GM12878 (cell line): ENCODE measurements at regions not wholly inside any gene's neighbourhood (a gene's known extent, or its start where the extent isn't known, plus 50 kb on each side); places are given as distances from the start of the nearest gene placed in this dataset.

Experiments used
- ATAC-seq: fragments of 200-7000 bp; cut with Tn5 transposase; 3 replicates; pipeline ENCODE4 v1.9.1; 2020; ENCODE audit warnings: mild to moderate bottlenecking, moderate library complexity
- BruUV-seq: library from RNA; stranded (reverse); fragments of 400-500 nt; replicated peaks from 2 replicates; lab custom pipeline; 2021; lab: Mats Ljungman, UMichigan
- CTCF ChIA-PET: fragments of 300-600 bp; sonication (Branson Sonifier 250); formaldehyde crosslinking; extraction: SDS; loops from one replicate; lab custom pipeline; 2021; ENCODE audit warnings: inconsistent platforms; lab: Yijun Ruan, JAX
- POLR2A ChIA-PET: fragments of 350-600 bp; formaldehyde crosslinking; extraction: SDS; loops from one replicate; lab custom pipeline; 2021; ENCODE audit warnings: inconsistent platforms; lab: Charles Lee
- RAD21 ChIA-PET: fragments of 300-600 bp; sonication (Branson Sonifier 250); formaldehyde crosslinking; loops from one replicate; lab custom pipeline; 2023; ENCODE audit warnings: antibody characterized with exemption; ENCODE audit not compliant: unreplicated experiment; lab: Charles Lee
- SMC1A ChIA-PET: fragments of 300-600 bp; sonication (Branson Sonifier 250); formaldehyde crosslinking; loops from one replicate; lab custom pipeline; 2023; ENCODE audit not compliant: unreplicated experiment, uncharacterized antibody; lab: Charles Lee
- DNase-seq: peaks from one replicate; pipeline ENCODE4 v3.0.0-alpha.2; 2011; ENCODE audit warnings: low read depth, low spot score
- FAIRE-seq: peaks from 3 replicates; lab custom pipeline; 2011; peaks lifted over from hg19 to GRCh38; lab: Jason Lieb, UNC
- H2AFZ ChIP-seq: 2 replicates; pipeline ENCODE4 v1.6.0; 2011; ENCODE audit warnings: low read depth, low read length, control low read depth; ENCODE audit not compliant: control insufficient read depth
- H3K27ac ChIP-seq: 2 replicates; pipeline ENCODE4 v1.5.1; 2011; ENCODE audit warnings: control low read depth; ENCODE audit not compliant: control insufficient read depth, insufficient read depth
- H3K27me3 ChIP-seq, 2 experiments: replicated peaks in 1 of 2; 2 replicates each; pipeline versions ENCODE4 v1.6.0 to v1.6.1; 2011; ENCODE audit warnings: low read length in 1 of 2; ENCODE audit not compliant: control insufficient read depth in 2 of 2, insufficient read depth in 2 of 2
- H3K36me3 ChIP-seq, 2 experiments: 2 replicates each; pipeline ENCODE4 v1.5.1; 2011; ENCODE audit warnings: low read length in 1 of 2; ENCODE audit not compliant: control insufficient read depth in 2 of 2, insufficient read depth in 2 of 2
- H3K4me1 ChIP-seq: 2 replicates; pipeline ENCODE4 v1.6.1; 2011; ENCODE audit warnings: mild to moderate bottlenecking, low read length, moderate library complexity, mixed read lengths; ENCODE audit not compliant: control insufficient read depth, insufficient read depth
- H3K4me2 ChIP-seq: 2 replicates; pipeline ENCODE4 v1.6.0; 2011; ENCODE audit warnings: control low read depth; ENCODE audit not compliant: control insufficient read depth, insufficient read depth
- H3K4me3 ChIP-seq: fragments of 200-600 bp; sonication (generic); 2 replicates; pipeline ENCODE4 v1.5.1; 2016
- H3K79me2 ChIP-seq: 2 replicates; pipeline ENCODE4 v1.6.0; 2011; ENCODE audit warnings: low read length; ENCODE audit not compliant: control insufficient read depth, insufficient read depth
- H3K9ac ChIP-seq: 2 replicates; pipeline ENCODE4 v1.8.0; 2011; ENCODE audit warnings: low read length, control low read depth, mixed read lengths; ENCODE audit not compliant: control insufficient read depth, insufficient read depth
- H3K9me3 ChIP-seq: replicated peaks from 3 replicates; pipeline ENCODE4 v1.5.1; 2011; ENCODE audit warnings: mild to moderate bottlenecking, low read length; ENCODE audit not compliant: control insufficient read depth, insufficient read depth
- H4K20me1 ChIP-seq: 2 replicates; pipeline ENCODE4 v1.6.0; 2011; ENCODE audit not compliant: control insufficient read depth, insufficient read depth
- ASH2L ChIP-seq: fragments of 300-600, 200-600 bp; sonication (generic); IDR thresholded peaks from 2 replicates; pipeline ENCODE4 v1.6.1; 2017; ENCODE audit warnings: low read depth, mild to moderate bottlenecking, borderline replicate concordance
- ATF7 ChIP-seq: fragments of 450-650 bp; IDR thresholded peaks from 2 replicates; pipeline ENCODE4 v1.6.1; 2016; ENCODE audit warnings: low read depth, mild to moderate bottlenecking
- CHD1 ChIP-seq: IDR thresholded peaks from 2 replicates; pipeline ENCODE4 v1.6.1; 2012; ENCODE audit warnings: low read depth, low read length, improper control_type of control experiment
- GATAD2B ChIP-seq: fragments of 450-650 bp; conservative IDR thresholded peaks from 2 replicates; pipeline ENCODE4 v1.6.1; 2017; ENCODE audit warnings: low read depth, mild to moderate bottlenecking, moderate library complexity
- IKZF1 ChIP-seq: fragments of 450-650 bp; conservative IDR thresholded peaks from 2 replicates; pipeline ENCODE4 v1.6.1; 2017; ENCODE audit warnings: antibody characterized with exemption, mild to moderate bottlenecking
- MEF2A ChIP-seq: IDR thresholded peaks from 2 replicates; pipeline ENCODE4 v1.6.1; 2011; ENCODE audit warnings: low read depth, mild to moderate bottlenecking, low read length, moderate library complexity; ENCODE audit not compliant: insufficient read depth
- MEF2B ChIP-seq: fragments of 450-650 bp; IDR thresholded peaks from 2 replicates; pipeline ENCODE4 v1.6.1; 2018; ENCODE audit warnings: mild to moderate bottlenecking, moderate library complexity; ENCODE audit not compliant: partially characterized antibody, poor library complexity, severe bottlenecking
- NFXL1 ChIP-seq: fragments of 450-650 bp; IDR thresholded peaks from 2 replicates; pipeline ENCODE4 v1.6.1; 2017; ENCODE audit warnings: antibody characterized with exemption, mild to moderate bottlenecking, borderline replicate concordance
- PKNOX1 ChIP-seq: fragments of 450-650 bp; IDR thresholded peaks from 2 replicates; pipeline ENCODE4 v1.6.1; 2016; ENCODE audit warnings: mild to moderate bottlenecking
- POU2F2 ChIP-seq: IDR thresholded peaks from 3 replicates; pipeline ENCODE4 v1.6.1; 2011; ENCODE audit warnings: low read depth, mild to moderate bottlenecking, low read length, borderline replicate concordance
- RAD51 ChIP-seq: fragments of 450-650 bp; IDR thresholded peaks from 2 replicates; pipeline ENCODE4 v1.6.1; 2016; ENCODE audit warnings: moderate library complexity, mild to moderate bottlenecking, inconsistent platforms
- RFX5 ChIP-seq: IDR thresholded peaks from 2 replicates; pipeline ENCODE4 v1.6.1; 2011; ENCODE audit warnings: low read depth, low read length, improper control_type of control experiment
- SIX5 ChIP-seq: IDR thresholded peaks from 2 replicates; pipeline ENCODE4 v1.6.1; 2011; ENCODE audit warnings: mild to moderate bottlenecking, low read depth, low read length, moderate library complexity; ENCODE audit not compliant: severe bottlenecking
- SREBF2 ChIP-seq: IDR thresholded peaks from 2 replicates; pipeline ENCODE4 v1.6.1; 2012; ENCODE audit warnings: mild to moderate bottlenecking, low read length
- TBL1XR1 ChIP-seq: IDR thresholded peaks from 2 replicates; pipeline ENCODE4 v1.6.1; 2012; ENCODE audit warnings: low read depth, low read length, improper control_type of control experiment
- TCF12 ChIP-seq: IDR thresholded peaks from 2 replicates; pipeline ENCODE4 v1.6.1; 2011; ENCODE audit warnings: low read depth, mild to moderate bottlenecking, low read length
- YBX1 ChIP-seq: fragments of 450-650 bp; IDR thresholded peaks from 2 replicates; pipeline ENCODE4 v1.6.1; 2016; ENCODE audit warnings: antibody characterized with exemption
- ZBED1 ChIP-seq: IDR thresholded peaks from 2 replicates; pipeline ENCODE4 v1.6.1; 2016; ENCODE audit warnings: borderline replicate concordance
- ZNF207 ChIP-seq: fragments of 450-650 bp; IDR thresholded peaks from 2 replicates; pipeline ENCODE4 v1.6.1; 2014; ENCODE audit warnings: antibody characterized with exemption, mild to moderate bottlenecking, borderline replicate concordance
- WGBS: methylation state at CpG from one replicate; pipeline ENCODE4 v1.1.6; 2016; ENCODE audit warnings: low lambda C conversion rate; ENCODE audit not compliant: insufficient replicate concordance, insufficient coverage; ENCODE audit errors: missing lambda C conversion rate; 5-methylcytosine and 5-hydroxymethylcytosine counted together
- in situ Hi-C: fragments of 300-500 bp; cut with MboI; formaldehyde crosslinking; loops from 9 replicates; pipeline ENCODE4 v1.14.3; 2018; ENCODE audit warnings: mixed read lengths
- intact Hi-C: fragments of 100-400 bp; cut with micrococcal nuclease; formaldehyde crosslinking; loops from one replicate; pipeline ENCODE4 v1.14.2; 2022; ENCODE audit not compliant: unreplicated experiment
- TF ChIP-seq, protein P1 (sequence below): IDR thresholded peaks from 2 replicates; pipeline ENCODE4 v1.6.1; 2011; ENCODE audit warnings: mild to moderate bottlenecking, low read depth, low read length, moderate library complexity; ENCODE audit not compliant: insufficient replicate concordance

DNA sequence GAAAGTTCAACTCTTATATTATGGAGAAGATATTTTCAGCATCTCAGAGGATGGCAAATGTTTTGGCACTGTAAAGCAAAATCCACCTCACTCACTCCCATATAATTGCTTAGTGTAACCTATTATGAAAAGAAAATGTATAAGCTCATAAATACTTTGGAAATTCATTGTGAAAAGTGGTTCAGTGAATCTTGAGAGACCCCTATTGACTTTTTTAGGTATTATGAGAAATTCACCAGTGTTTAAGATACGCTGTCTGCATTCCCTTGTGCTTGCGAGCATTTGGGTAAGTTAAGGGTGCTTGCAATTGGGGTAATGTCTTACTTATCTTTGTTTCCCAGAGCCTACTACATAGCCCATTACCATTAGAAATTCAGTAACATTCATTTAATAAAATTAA lies 66.3 kb upstream of the BMP5 start:
- ChIA-PET SMC1A (no interaction called here), RAD21 (no interaction called here), POLR2A (no interaction called here), CTCF (interaction anchor here (1.0 to 1.1 kb wide), 2 partner anchors 495 to 665 kb away, joined by 3 read pairs; no protein-coding TSS in a partner anchor)
- WGBS: 39% methylated on average over 2 of the region's 2 CpGs
- no TSS peak for BruUV-seq
- Histone ChIP-seq H3K4me2 (no peak overlapping the region), H3K36me3 (no peaks in the 10 kb centered on the region), H2AFZ (no peak overlapping the region), H3K27me3 (no peaks in the 10 kb centered on the region), H3K4me1 (no peaks in the 10 kb centered on the region), H3K4me3 (no peak overlapping the region), H3K9me3 (no peaks in the 10 kb centered on the region), H3K9ac (no peak overlapping the region), H4K20me1 (no peaks in the 10 kb centered on the region), H3K79me2 (no peaks in the 10 kb centered on the region), H3K27ac (no peak overlapping the region)
- no peak for ATAC-seq
- in situ Hi-C loops (no loop called here), intact Hi-C loops (no loop called here)
- no peak for FAIRE-seq
- DNase-seq: no peak
- TF ChIP-seq RAD51 (no peak), SREBF2 (no peak), TBL1XR1 (no peak), MEF2A (no peak), ZNF207 (no peak), ZBED1 (no peak), TCF12 (no peak), NFXL1 (no peak), MEF2B (no peak), CHD1 (no peak), GATAD2B (no peak), YBX1 (no peak), ASH2L (no peak), ATF7 (no peak), SIX5 (no peak), IKZF1 (no peak), POU2F2 (no peak), PKNOX1 (no peak), RFX5 (no peak)
- TF ChIP-seq, protein P1, sequence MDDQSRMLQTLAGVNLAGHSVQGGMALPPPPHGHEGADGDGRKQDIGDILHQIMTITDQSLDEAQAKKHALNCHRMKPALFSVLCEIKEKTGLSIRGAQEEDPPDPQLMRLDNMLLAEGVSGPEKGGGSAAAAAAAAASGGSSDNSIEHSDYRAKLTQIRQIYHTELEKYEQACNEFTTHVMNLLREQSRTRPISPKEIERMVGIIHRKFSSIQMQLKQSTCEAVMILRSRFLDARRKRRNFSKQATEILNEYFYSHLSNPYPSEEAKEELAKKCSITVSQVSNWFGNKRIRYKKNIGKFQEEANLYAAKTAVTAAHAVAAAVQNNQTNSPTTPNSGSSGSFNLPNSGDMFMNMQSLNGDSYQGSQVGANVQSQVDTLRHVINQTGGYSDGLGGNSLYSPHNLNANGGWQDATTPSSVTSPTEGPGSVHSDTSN: no peak
